Mesothelial cell of epicardium (in vitro differentiated cells): ENCODE measurements at regions not wholly inside any gene's neighbourhood (a gene's known extent, or its start where the extent isn't known, plus 50 kb on each side); places are given as distances from the start of the nearest gene placed in this dataset.

ENCODE experiments used
- DNase-seq, 2 experiments: peaks; one replicate each; pipeline ENCODE4 v3.0.0; 2021; ENCODE audit warnings: low spot score in 2 of 2; ENCODE audit not compliant: unreplicated experiment in 2 of 2
- H3K27ac Mint-ChIP-seq: 2 replicates; pipeline ENCODE4 v1.8.0; 2021; ENCODE audit warnings: mixed read lengths
- H3K27me3 Mint-ChIP-seq: 2 replicates; pipeline ENCODE4 v1.8.0; 2021; ENCODE audit warnings: low read depth, mixed read lengths
- H3K36me3 Mint-ChIP-seq: 2 replicates; pipeline ENCODE4 v1.8.0; 2021; ENCODE audit warnings: mixed read lengths
- H3K4me1 Mint-ChIP-seq: 2 replicates; pipeline ENCODE4 v1.8.0; 2021; ENCODE audit warnings: mixed read lengths
- H3K4me3 Mint-ChIP-seq: 2 replicates; pipeline ENCODE4 v1.8.0; 2021; ENCODE audit warnings: mild to moderate bottlenecking, moderate library complexity, mixed read lengths
- H3K9me3 Mint-ChIP-seq: 2 replicates; pipeline ENCODE4 v1.8.0; 2021; ENCODE audit warnings: mixed read lengths
- TF ChIP-seq, protein P1 (sequence below): fragments of 200-600 bp; sonication (generic); IDR thresholded peaks from one replicate; pipeline ENCODE4 v1.5.0; 2021; ENCODE audit warnings: antibody characterized with exemption; ENCODE audit not compliant: unreplicated experiment

GRCh38 chr1:80818211-80818610 is 982.5 kb upstream of the ADGRL2 start:
- Mint-ChIP-seq H3K36me3 (no peaks in the 10 kb centered on the region), H3K9me3 (no peaks in the 10 kb centered on the region), H3K4me3 (no peak overlapping the region), H3K27ac (no peak overlapping the region), H3K27me3 (no peaks in the 10 kb centered on the region), H3K4me1 (no peaks in the 10 kb centered on the region)
- DNase-seq, result no peak
- TF ChIP-seq, protein P1, sequence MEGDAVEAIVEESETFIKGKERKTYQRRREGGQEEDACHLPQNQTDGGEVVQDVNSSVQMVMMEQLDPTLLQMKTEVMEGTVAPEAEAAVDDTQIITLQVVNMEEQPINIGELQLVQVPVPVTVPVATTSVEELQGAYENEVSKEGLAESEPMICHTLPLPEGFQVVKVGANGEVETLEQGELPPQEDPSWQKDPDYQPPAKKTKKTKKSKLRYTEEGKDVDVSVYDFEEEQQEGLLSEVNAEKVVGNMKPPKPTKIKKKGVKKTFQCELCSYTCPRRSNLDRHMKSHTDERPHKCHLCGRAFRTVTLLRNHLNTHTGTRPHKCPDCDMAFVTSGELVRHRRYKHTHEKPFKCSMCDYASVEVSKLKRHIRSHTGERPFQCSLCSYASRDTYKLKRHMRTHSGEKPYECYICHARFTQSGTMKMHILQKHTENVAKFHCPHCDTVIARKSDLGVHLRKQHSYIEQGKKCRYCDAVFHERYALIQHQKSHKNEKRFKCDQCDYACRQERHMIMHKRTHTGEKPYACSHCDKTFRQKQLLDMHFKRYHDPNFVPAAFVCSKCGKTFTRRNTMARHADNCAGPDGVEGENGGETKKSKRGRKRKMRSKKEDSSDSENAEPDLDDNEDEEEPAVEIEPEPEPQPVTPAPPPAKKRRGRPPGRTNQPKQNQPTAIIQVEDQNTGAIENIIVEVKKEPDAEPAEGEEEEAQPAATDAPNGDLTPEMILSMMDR, result no peak

DNA sequence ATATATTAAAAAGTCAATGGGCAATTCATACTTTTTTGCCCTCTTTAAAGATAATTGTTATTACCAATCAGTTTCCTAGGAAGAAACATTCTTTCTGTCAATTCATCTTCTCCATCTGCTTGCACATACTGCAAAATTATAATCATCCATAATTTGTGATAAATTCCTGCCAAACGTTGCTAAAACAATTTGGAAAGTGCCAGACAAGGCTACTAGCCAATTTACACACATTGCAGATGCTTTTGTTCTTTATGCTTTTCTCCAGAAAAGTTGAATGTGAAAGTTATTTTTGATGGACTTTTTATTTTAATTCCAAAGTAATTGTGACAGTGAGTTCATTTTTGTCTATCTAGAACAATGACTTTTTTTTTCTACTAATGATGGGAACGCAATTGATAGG is 992.8 kb upstream of the ADGRL2 start:
- TF ChIP-seq, protein P1, result no peak
- Mint-ChIP-seq H3K27me3 (no peaks in the 10 kb centered on the region), H3K27ac (no peak overlapping the region), H3K9me3 (no peaks in the 10 kb centered on the region), H3K4me3 (no peak overlapping the region), H3K36me3 (no peaks in the 10 kb centered on the region), H3K4me1 (no peaks in the 10 kb centered on the region)
- DNase-seq, result no peak

- Mint-ChIP-seq H3K36me3 (no peaks in the 10 kb centered on the region), H3K4me1 (no peaks in the 10 kb centered on the region), H3K9me3 (no peaks in the 10 kb centered on the region), H3K4me3 (no peak overlapping the region), H3K27me3 (no peaks in the 10 kb centered on the region), H3K27ac (no peak overlapping the region)
- TF ChIP-seq, protein P1, result no peak
- DNase-seq, result no peak
These were observed 994.3 kb upstream of the ADGRL2 start for GRCh38 chr1:80806431-80806830.

- H3K4me1 Mint-ChIP-seq, result no peaks in the 10 kb centered on the region
- H3K27ac Mint-ChIP-seq, result no peak overlapping the region
- peaks cover 8% of the 10 kb centered on the region for H3K9me3 Mint-ChIP-seq
- no peak overlapping the region for H3K4me3 Mint-ChIP-seq
- DNase-seq, result no peak
- H3K27me3 Mint-ChIP-seq, result no peaks in the 10 kb centered on the region
- TF ChIP-seq, protein P1, result no peak
- no peaks in the 10 kb centered on the region for H3K36me3 Mint-ChIP-seq
These were observed 999.0 kb upstream of the ADGRL2 start for GRCh38 chr1:80801695-80802094.

DNA sequence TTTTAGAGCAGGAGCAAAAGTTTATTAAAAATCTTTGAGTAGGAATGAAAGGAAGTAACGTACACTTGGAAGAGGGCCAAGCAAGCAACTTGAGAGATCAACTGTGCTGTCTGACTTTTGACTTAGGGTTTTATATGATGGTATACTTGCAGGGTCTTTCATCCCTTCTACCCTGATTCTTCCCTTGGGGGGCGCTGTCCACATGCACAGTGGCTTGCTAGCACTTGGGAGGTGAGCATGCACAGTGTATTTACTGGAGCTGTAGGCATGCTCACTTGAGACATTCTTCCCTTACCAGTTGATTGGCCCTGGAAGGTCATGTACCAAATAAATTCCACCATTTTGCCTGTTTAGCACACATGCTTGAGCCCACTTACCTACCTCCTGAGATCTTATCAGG is 1001.3 kb upstream of the ADGRL2 start:
- Mint-ChIP-seq H3K27me3 (no peaks in the 10 kb centered on the region), H3K36me3 (no peaks in the 10 kb centered on the region), H3K4me1 (no peaks in the 10 kb centered on the region), H3K4me3 (no peak overlapping the region), H3K27ac (no peak overlapping the region), H3K9me3 (peaks cover 8% of the 10 kb centered on the region)
- TF ChIP-seq, protein P1, result no peak
- DNase-seq, result no peak

DNA sequence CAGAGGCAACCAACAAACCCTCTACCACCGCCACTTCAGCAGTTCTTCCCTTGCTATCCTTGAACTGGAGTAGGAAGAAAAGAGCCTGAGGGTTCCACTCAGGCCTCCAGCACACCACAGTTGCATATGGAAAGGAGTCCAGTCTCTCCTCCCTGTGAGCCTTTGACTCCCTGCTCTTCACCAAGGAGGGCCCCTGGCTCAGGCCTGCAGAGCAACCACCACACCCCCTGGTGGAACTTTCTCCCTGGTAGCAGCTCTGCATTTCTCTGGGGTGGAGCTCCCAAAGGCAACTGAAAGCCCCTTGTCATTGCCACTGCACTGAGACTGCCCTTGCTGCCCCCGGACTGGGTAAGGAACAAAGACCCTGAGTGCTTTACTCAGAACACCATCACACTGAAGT is 1021.5 kb upstream of the ADGRL2 start:
- no peaks in the 10 kb centered on the region for H3K27me3 Mint-ChIP-seq
- H3K4me1 Mint-ChIP-seq, result peaks cover 9% of the 10 kb centered on the region
- DNase-seq, result no peak
- peaks cover 17% of the 10 kb centered on the region for H3K9me3 Mint-ChIP-seq
- H3K36me3 Mint-ChIP-seq, result no peaks in the 10 kb centered on the region
- TF ChIP-seq, protein P1, result no peak
- H3K4me3 Mint-ChIP-seq, result no peak overlapping the region
- no peak overlapping the region for H3K27ac Mint-ChIP-seq
